ENCODE measurements at regions not wholly inside any gene's neighbourhood (a gene's known extent, or its start where the extent isn't known, plus 50 kb on each side); places are given as distances from the start of the nearest gene placed in this dataset.

GRCh38 chr6:67676892-67677291, 958.2 kb upstream of the ADGRB3 start:
- no peaks in the 10 kb centered on the region for H3K4me1 ChIP-seq (replicated peaks in 1 of 4; ENCODE audit: control insufficient read depth in 3 of 4, insufficient read depth in 4 of 4, low read length in 3 of 4)
- CTCF ChIA-PET (ENCODE audit: partially characterized antibody): no interaction called here
- peaks cover 19 to 27% of the 10 kb centered on the region in 2 experiments for H3K9me3 ChIP-seq (ENCODE audit: insufficient read depth in 2 of 2, low read depth in 1 of 2, low read length in 1 of 2)
- no peaks in the 10 kb centered on the region for H3K79me2 ChIP-seq (ENCODE audit: control insufficient read depth in 1 of 2, insufficient read depth in 2 of 2, low read length in 2 of 2)
- H2AFZ ChIP-seq (ENCODE audit: low read length): no peak overlapping the region
- H3K14ac ChIP-seq (ENCODE audit: insufficient read length): no peak overlapping the region
- H2BK5ac ChIP-seq (ENCODE audit: low read depth, low read length): no peak overlapping the region
- TF ChIP-seq RNF2 (IDR thresholded peaks at IDR 0.05; ENCODE audit: borderline replicate concordance, low read depth, low read length, missing control alignments, poor library complexity, severe bottlenecking): no peak
- no peak for TF ChIP-seq KDM4A (IDR thresholded peaks at IDR 0.05; ENCODE audit: low read depth, low read length, severe bottlenecking)
- TF ChIP-seq SP4 (IDR thresholded peaks at IDR 0.05; ENCODE audit: low read length): no peak
- TF ChIP-seq CHD2 (IDR thresholded peaks at IDR 0.05; ENCODE audit: low read length): no peak
- TF ChIP-seq JUND (IDR thresholded peaks at IDR 0.05; ENCODE audit: low read length): no peak
- no peak for TF ChIP-seq ASH2L (IDR thresholded peaks at IDR 0.05; ENCODE audit: low read length)
- no peak for TF ChIP-seq RAD21 (IDR thresholded peaks at IDR 0.05 in 1 of 2, conservative IDR thresholded peaks at IDR 0.05 in 1 of 2; ENCODE audit: low read depth in 2 of 2, low read length in 2 of 2)
- no peak overlapping the region for H4K8ac ChIP-seq (ENCODE audit: extremely low read depth, insufficient read depth, low read length)
- no peak overlapping the region for H2BK20ac ChIP-seq (ENCODE audit: low read length)
- H3K23me2 ChIP-seq (ENCODE audit: low read depth, low read length): no peaks in the 10 kb centered on the region; the same call in 1 of the 2 replicates
- no peaks in the 10 kb centered on the region for H4K20me1 ChIP-seq (replicated peaks in 1 of 2; ENCODE audit: control insufficient read depth in 1 of 2, insufficient read depth in 2 of 2, low read length in 2 of 2)
- no peak overlapping the region for H3K18ac ChIP-seq (ENCODE audit: extremely low read depth, low read length)
- FAIRE-seq: no peak
- 93% methylated on average over 1 of the region's 1 CpG; no CpG with 5 or more reads in 1 of the 2 experiments for WGBS, 2 experiments (ENCODE audit: extremely low coverage in 1 of 2, insufficient coverage in 1 of 2, insufficient read length in 1 of 2, insufficient replicate concordance in 2 of 2, low coverage in 1 of 2, low lambda C conversion rate in 2 of 2, missing lambda C conversion rate in 1 of 2)
- H2BK12ac ChIP-seq (ENCODE audit: low read depth, low read length): no peak overlapping the region
- DNase-seq (ENCODE audit: low read depth in 1 of 2, low spot score in 2 of 2): no peak
- H3K4me3 ChIP-seq (ENCODE audit: extremely low read depth in 1 of 4, insufficient read depth in 2 of 4, low read depth in 3 of 4, low read length in 4 of 4): no peak overlapping the region
- no peaks in the 10 kb centered on the region for H3K79me1 ChIP-seq (ENCODE audit: low read depth, low read length)
- H3K9ac ChIP-seq (replicated peaks in 1 of 4; ENCODE audit: extremely low read depth in 1 of 4, low read depth in 3 of 4, low read length in 3 of 4): no peak overlapping the region
- no peak overlapping the region for H3K4ac ChIP-seq (replicated peaks; ENCODE audit: insufficient read length, low read depth, low read length)
- H3K27me3 ChIP-seq (replicated peaks in 1 of 4; ENCODE audit: control insufficient read depth in 3 of 4, extremely low read depth in 1 of 4, insufficient read depth in 3 of 4, low read length in 3 of 4): no peaks in the 10 kb centered on the region
- no peak overlapping the region for H3K27ac ChIP-seq (ENCODE audit: low read depth, low read length)
- no peak overlapping the region for H4K91ac ChIP-seq (replicated peaks; ENCODE audit: insufficient read length, low read length)
- no peak overlapping the region for H3K56ac ChIP-seq (replicated peaks; ENCODE audit: insufficient read length, low read depth, low read length)
- no peak overlapping the region for H3K4me2 ChIP-seq (ENCODE audit: insufficient read depth in 1 of 2, low read depth in 2 of 2, low read length in 2 of 2)
- no peaks in the 10 kb centered on the region; a peak in 1 of 8 replicates for H3K36me3 ChIP-seq (ENCODE audit: control insufficient read depth in 2 of 4, insufficient read depth in 4 of 4, low read length in 3 of 4)
- no peak overlapping the region for H3K23ac ChIP-seq (ENCODE audit: insufficient read length)
- no peak overlapping the region for H2BK15ac ChIP-seq (ENCODE audit: low read length)
- H2BK120ac ChIP-seq (replicated peaks; ENCODE audit: low read depth, low read length): no peak overlapping the region
- H2AK5ac ChIP-seq (ENCODE audit: low read depth, low read length): no peak overlapping the region
- H4K5ac ChIP-seq (ENCODE audit: insufficient read length, low read depth, low read length): no peak overlapping the region
- POLR2A ChIA-PET (ENCODE audit: partially characterized antibody): no interaction called here

Data from H1 (cell line).